ENCODE measurements at regions not wholly inside any gene's neighbourhood (a gene's known extent, or its start where the extent isn't known, plus 50 kb on each side); places are given as distances from the start of the nearest gene placed in this dataset.

- DNase-seq (ENCODE audit: low spot score in 2 of 2) = no peak
Observed at GRCh38 chr7:94244760-94245159, 149.9 kb upstream of the COL1A2 start.

GRCh38 chr7:94245500-94245899, 149.2 kb upstream of the COL1A2 start:
- no peaks in the 10 kb centered on the region for H3K4me1 ChIP-seq
- H3K27me3 ChIP-seq = no peaks in the 10 kb centered on the region
- no peaks in the 10 kb centered on the region for H3K36me3 ChIP-seq
- intact Hi-C loops (cut with DNase I; ENCODE audit: low total_unique reads) = no loop called here
- TF ChIP-seq POLR2AphosphoS5 (IDR thresholded peaks at IDR 0.05) = no peak
- no peak for TF ChIP-seq POLR2A (IDR thresholded peaks at IDR 0.05)
- TF ChIP-seq CTCF (IDR thresholded peaks at IDR 0.05) = no peak
- H3K27ac ChIP-seq = no peak overlapping the region
- H3K9me3 ChIP-seq = no peaks in the 10 kb centered on the region
- DNase-seq (ENCODE audit: low spot score in 2 of 2) = no peak
- H3K4me3 ChIP-seq = no peak overlapping the region

More at GRCh38 chr7:94244760-94245159, 149.9 kb upstream of the COL1A2 start:
- H3K27me3 ChIP-seq = no peaks in the 10 kb centered on the region
- no peak overlapping the region for H3K27ac ChIP-seq
- H3K9me3 ChIP-seq = no peaks in the 10 kb centered on the region
- intact Hi-C loops (cut with DNase I; ENCODE audit: low total_unique reads) = no loop called here
- H3K4me1 ChIP-seq = no peaks in the 10 kb centered on the region
- H3K4me3 ChIP-seq = no peak overlapping the region
- TF ChIP-seq CTCF (IDR thresholded peaks at IDR 0.05) (no peak), POLR2A (IDR thresholded peaks at IDR 0.05) (no peak), POLR2AphosphoS5 (IDR thresholded peaks at IDR 0.05) (no peak)
- H3K36me3 ChIP-seq = no peaks in the 10 kb centered on the region

GRCh38 chr7:94247970-94248369, 146.7 kb upstream of the COL1A2 start:
- Histone ChIP-seq H3K27ac (no peak overlapping the region), H3K9me3 (no peaks in the 10 kb centered on the region), H3K4me1 (no peaks in the 10 kb centered on the region), H3K36me3 (no peaks in the 10 kb centered on the region), H3K4me3 (no peak overlapping the region), H3K27me3 (no peaks in the 10 kb centered on the region)
- TF ChIP-seq CTCF (IDR thresholded peaks at IDR 0.05) (no peak), POLR2AphosphoS5 (IDR thresholded peaks at IDR 0.05) (no peak), POLR2A (IDR thresholded peaks at IDR 0.05) (no peak)
- intact Hi-C loops (cut with DNase I; ENCODE audit: low total_unique reads) = no loop called here
- no peak for DNase-seq (ENCODE audit: low spot score in 2 of 2)

DNA sequence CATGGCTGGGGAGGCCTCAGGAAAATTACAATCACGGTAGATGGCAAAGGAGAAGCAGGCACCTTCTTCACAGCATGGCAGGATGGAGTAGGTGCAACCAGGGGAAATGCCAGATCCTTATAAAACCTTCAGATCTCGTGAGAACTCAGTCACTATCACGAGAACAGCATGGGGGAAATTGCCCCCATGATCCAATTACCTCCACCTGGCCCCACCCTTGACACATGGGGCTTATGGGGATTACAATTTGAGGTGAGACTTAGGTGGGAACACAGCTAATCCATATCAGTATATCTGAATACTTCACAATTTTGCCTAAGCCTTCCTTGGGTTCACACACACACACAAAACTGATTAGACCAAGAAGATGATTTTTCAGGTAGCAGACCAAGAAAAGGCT, 145.1 kb upstream of the COL1A2 start:
- Histone ChIP-seq H3K4me1 (no peaks in the 10 kb centered on the region), H3K4me3 (no peak overlapping the region), H3K9me3 (no peaks in the 10 kb centered on the region), H3K27ac (no peak overlapping the region), H3K27me3 (no peaks in the 10 kb centered on the region), H3K36me3 (no peaks in the 10 kb centered on the region)
- intact Hi-C loops (cut with DNase I; ENCODE audit: low total_unique reads) = no loop called here
- TF ChIP-seq POLR2A (IDR thresholded peaks at IDR 0.05) (no peak), CTCF (IDR thresholded peaks at IDR 0.05) (no peak)
- no peak for DNase-seq (ENCODE audit: low spot score in 2 of 2)

DNA sequence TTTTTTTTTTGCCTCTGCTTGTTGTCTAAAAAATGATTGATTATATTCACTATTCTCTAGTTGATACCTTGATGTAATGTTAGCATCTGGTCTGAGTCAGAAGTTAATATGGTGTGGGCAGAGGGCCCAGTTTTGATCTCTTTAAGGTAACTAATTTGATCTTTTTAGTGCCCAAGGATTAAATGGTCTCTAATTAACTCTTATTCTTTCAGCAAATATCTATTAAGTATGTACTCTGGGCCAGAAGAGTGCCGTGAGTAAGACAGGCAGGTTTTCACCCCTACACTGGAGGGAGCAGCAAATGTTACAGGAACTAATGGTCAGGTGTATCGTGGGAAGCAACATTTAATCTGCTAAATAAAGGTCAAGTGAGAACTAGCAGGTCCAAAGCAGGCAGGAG, 144.6 kb upstream of the COL1A2 start:
- TF ChIP-seq CTCF (IDR thresholded peaks at IDR 0.05) (no peak), POLR2AphosphoS5 (IDR thresholded peaks at IDR 0.05) (no peak), POLR2A (IDR thresholded peaks at IDR 0.05) (no peak)
- DNase-seq (ENCODE audit: low spot score in 2 of 2) = no peak

More for the DNA sequence above, 144.6 kb upstream of the COL1A2 start:
- Histone ChIP-seq H3K9me3 (no peaks in the 10 kb centered on the region), H3K36me3 (no peaks in the 10 kb centered on the region), H3K4me1 (no peaks in the 10 kb centered on the region), H3K27ac (no peak overlapping the region), H3K27me3 (no peaks in the 10 kb centered on the region), H3K4me3 (no peak overlapping the region)
- intact Hi-C loops (cut with DNase I; ENCODE audit: low total_unique reads) = no loop called here

Data from breast epithelium (tissue), 4 donors.